Testis (tissue), 2 donors: ENCODE measurements at regions not wholly inside any gene's neighbourhood (a gene's known extent, or its start where the extent isn't known, plus 50 kb on each side); places are given as distances from the start of the nearest gene placed in this dataset.

Experiments
- DNase-seq: peaks from one replicate; pipeline ENCODE4 v3.0.0-alpha.2; 2019
- H3K27ac ChIP-seq, 2 donors: fragments of 200-600 bp; sonication (generic); one replicate each; pipeline ENCODE4 v1.5.1; 2019
- H3K27me3 ChIP-seq: fragments of 200-600 bp; sonication (generic); one replicate; pipeline ENCODE4 v1.5.1; 2019
- H3K36me3 ChIP-seq: fragments of 200-600 bp; sonication (generic); one replicate; pipeline ENCODE4 v1.5.1; 2017; ENCODE audit warnings: low read depth; ENCODE audit errors: missing control alignments
- H3K4me1 ChIP-seq: fragments of 200-600 bp; sonication (generic); one replicate; pipeline ENCODE4 v1.5.1; 2019
- H3K4me3 ChIP-seq, 2 donors: fragments of 200-600 bp; sonication (generic); one replicate each; pipeline ENCODE4 v1.5.1; 2017 to 2019
- H3K9me3 ChIP-seq: fragments of 200-600 bp; sonication (generic); one replicate; pipeline ENCODE4 v1.5.1; 2017
- POLR2A ChIP-seq: fragments of 450-650 bp; IDR thresholded peaks from one replicate; pipeline ENCODE4 v1.6.1; 2017; ENCODE audit warnings: antibody characterized with exemption, mild to moderate bottlenecking, moderate library complexity
- WGBS, 2 donors: methylation state at CpG; one replicate each; pipeline ENCODE4 v1.1.5; 2018; 5-methylcytosine and 5-hydroxymethylcytosine counted together
- intact Hi-C: fragments of 100-400 bp; cut with DNase I; formaldehyde crosslinking; loops from one replicate; pipeline ENCODE4 v1.15.1; 2023; ENCODE audit warnings: low total_unique reads
- TF ChIP-seq, protein P1 (sequence below), 3 experiments: fragments of 450-650 bp in 2 of 3; fragments of 200-600 bp in 1 of 3; sonication (generic) in 1 of 3; IDR thresholded peaks; one replicate each; pipeline ENCODE4 v1.5.1; 2016 to 2019; ENCODE audit warnings: antibody characterized with exemption in 3 of 3, mild to moderate bottlenecking in 2 of 3, moderate library complexity in 1 of 3

DNA sequence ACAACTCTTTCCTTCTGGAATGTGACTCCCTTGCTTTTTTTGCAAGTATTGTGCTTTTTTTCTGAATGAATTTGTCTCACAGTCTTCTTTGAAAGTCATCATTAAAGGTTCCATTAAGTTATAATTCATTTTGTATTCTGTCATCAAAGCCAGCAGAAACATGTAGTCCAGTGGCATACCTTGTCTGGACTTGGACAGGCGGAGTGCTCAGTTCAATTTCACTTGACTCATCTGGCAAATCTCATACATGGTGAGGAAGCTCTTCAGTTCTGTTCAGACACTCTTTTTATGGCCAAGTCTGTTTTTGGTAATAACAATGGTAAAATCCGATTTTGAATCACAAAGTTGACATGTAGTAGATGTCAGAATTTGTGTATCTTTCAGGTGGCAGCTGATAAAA is 260.8 kb upstream of the OPRM1 start:
- Histone ChIP-seq H3K27ac (no peak overlapping the region), H3K27me3 (no peaks in the 10 kb centered on the region), H3K9me3 (no peaks in the 10 kb centered on the region), H3K4me3 (no peak overlapping the region), H3K36me3 (no peaks in the 10 kb centered on the region), H3K4me1 (no peaks in the 10 kb centered on the region)
- TF ChIP-seq, protein P1, sequence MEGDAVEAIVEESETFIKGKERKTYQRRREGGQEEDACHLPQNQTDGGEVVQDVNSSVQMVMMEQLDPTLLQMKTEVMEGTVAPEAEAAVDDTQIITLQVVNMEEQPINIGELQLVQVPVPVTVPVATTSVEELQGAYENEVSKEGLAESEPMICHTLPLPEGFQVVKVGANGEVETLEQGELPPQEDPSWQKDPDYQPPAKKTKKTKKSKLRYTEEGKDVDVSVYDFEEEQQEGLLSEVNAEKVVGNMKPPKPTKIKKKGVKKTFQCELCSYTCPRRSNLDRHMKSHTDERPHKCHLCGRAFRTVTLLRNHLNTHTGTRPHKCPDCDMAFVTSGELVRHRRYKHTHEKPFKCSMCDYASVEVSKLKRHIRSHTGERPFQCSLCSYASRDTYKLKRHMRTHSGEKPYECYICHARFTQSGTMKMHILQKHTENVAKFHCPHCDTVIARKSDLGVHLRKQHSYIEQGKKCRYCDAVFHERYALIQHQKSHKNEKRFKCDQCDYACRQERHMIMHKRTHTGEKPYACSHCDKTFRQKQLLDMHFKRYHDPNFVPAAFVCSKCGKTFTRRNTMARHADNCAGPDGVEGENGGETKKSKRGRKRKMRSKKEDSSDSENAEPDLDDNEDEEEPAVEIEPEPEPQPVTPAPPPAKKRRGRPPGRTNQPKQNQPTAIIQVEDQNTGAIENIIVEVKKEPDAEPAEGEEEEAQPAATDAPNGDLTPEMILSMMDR (IDR thresholded peaks at IDR 0.05), result no peak
- no peak for TF ChIP-seq POLR2A
- intact Hi-C loops, result no loop called here
- 93 to 96% methylated on average over 2 of the region's 2 CpGs for WGBS, 2 donors
- no peak for DNase-seq

DNA sequence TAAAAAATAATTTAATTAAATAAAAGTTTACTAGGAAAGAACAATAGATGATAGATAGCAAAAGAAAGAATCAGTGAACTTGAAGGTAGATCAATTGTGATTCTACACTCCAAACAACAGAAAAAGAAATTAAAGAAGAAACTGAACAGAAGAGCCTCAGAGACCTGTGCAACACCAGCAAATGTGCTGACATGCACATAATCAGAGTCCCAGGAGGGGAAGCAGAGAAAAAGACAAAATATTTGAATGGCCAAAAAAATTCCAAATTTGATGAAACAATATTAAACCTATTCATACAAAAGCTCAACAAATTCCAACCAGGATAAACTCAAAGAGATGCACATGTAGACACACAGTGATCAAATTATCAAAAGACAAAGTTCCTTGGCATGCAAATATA is 267.5 kb upstream of the OPRM1 start:
- no peak for DNase-seq
- no peaks in the 10 kb centered on the region for H3K36me3 ChIP-seq
- H3K27me3 ChIP-seq, result no peaks in the 10 kb centered on the region
- H3K9me3 ChIP-seq, result no peaks in the 10 kb centered on the region
- TF ChIP-seq, protein P1 (IDR thresholded peaks at IDR 0.05), result no peak
- TF ChIP-seq POLR2A, result no peak
- no peak overlapping the region for H3K27ac ChIP-seq
- H3K4me3 ChIP-seq, result no peak overlapping the region
- H3K4me1 ChIP-seq, result no peaks in the 10 kb centered on the region
- intact Hi-C loops, result no loop called here

DNA sequence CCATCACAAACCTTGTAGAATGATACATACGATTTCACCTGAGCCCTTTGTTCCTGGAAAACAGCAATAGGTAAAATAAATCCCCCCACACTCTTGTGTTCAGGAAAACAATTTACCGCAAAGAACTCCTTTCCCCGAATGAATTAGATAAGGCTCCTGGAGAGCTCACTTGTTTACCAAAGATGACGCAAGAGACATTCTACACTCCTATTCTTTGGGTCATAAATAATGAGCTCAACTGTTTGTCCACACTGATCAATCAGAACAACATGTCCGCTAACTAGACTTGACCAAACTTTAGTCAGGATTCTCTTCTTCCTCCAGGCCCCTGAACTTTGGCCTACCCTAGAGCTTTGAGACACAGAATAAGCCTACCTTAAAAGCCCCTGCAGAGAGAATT is 271.9 kb upstream of the OPRM1 start:
- TF ChIP-seq POLR2A, result no peak
- TF ChIP-seq, protein P1 (IDR thresholded peaks at IDR 0.05), result no peak
- H3K4me3 ChIP-seq, result no peak overlapping the region
- no peaks in the 10 kb centered on the region for H3K27me3 ChIP-seq
- no peaks in the 10 kb centered on the region for H3K9me3 ChIP-seq
- 86% methylated on average over 5 of the region's 5 CpGs for WGBS, 2 donors
- no peak overlapping the region for H3K27ac ChIP-seq
- intact Hi-C loops, result no loop called here
- no peaks in the 10 kb centered on the region for H3K36me3 ChIP-seq
- no peaks in the 10 kb centered on the region for H3K4me1 ChIP-seq
- no peak for DNase-seq

DNA sequence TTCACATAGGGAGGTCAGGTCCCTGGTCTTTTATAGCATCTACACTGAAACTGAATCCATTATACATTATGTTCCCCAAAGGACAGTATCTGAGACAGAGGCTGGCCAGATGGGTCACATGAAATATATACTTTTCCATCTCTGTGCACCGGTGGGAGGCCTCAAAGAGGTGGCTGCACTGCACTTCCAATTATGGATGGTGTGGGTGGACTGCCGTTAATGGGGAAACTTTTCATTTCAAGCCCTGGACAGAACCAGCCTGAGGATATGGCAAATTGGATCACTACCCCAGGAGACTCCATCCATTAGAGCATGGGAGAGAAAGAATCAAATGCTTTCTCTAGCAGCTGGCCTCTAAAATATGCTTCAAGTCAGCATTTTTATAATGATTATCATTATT is 280.5 kb upstream of the OPRM1 start:
- Histone ChIP-seq H3K4me1 (no peaks in the 10 kb centered on the region), H3K36me3 (no peaks in the 10 kb centered on the region), H3K27me3 (no peaks in the 10 kb centered on the region), H3K9me3 (no peaks in the 10 kb centered on the region), H3K27ac (no peak overlapping the region), H3K4me3 (no peak overlapping the region)
- intact Hi-C loops, result no loop called here
- DNase-seq, result no peak
- TF ChIP-seq POLR2A, result no peak
- TF ChIP-seq, protein P1 (IDR thresholded peaks at IDR 0.05), result no peak
- 60 to 65% methylated on average over 2 of the region's 2 CpGs for WGBS, 2 donors

- intact Hi-C loops, result no loop called here
- no peaks in the 10 kb centered on the region for H3K4me1 ChIP-seq
- no peaks in the 10 kb centered on the region for H3K36me3 ChIP-seq
- no peak overlapping the region for H3K27ac ChIP-seq
- 90% methylated on average over 5 of the region's 5 CpGs; no CpG with 5 or more reads in 1 of the 2 donors for WGBS, 2 donors
- H3K27me3 ChIP-seq, result no peaks in the 10 kb centered on the region
- no peak for TF ChIP-seq POLR2A
- TF ChIP-seq, protein P1 (IDR thresholded peaks at IDR 0.05), result no peak
- no peak for DNase-seq
- no peaks in the 10 kb centered on the region for H3K9me3 ChIP-seq
- no peak overlapping the region for H3K4me3 ChIP-seq
Measured at GRCh38 chr6:153735761-153736160, 303.3 kb upstream of the OPRM1 start.
